Spleen (tissue), 7 donors: ENCODE measurements at regions not wholly inside any gene's neighbourhood (a gene's known extent, or its start where the extent isn't known, plus 50 kb on each side); places are given as distances from the start of the nearest gene placed in this dataset.

Experiments used
- CTCF ChIP-seq, 11 experiments: fragments of 200-600 bp in 7 of 11; fragments of 450-650 bp in 4 of 11; sonication (generic) in 4 of 11; IDR thresholded peaks in 8 of 11; conservative IDR thresholded peaks in 3 of 11; 1 replicate in 7 of 11; 2 replicates in 4 of 11; pipeline versions ENCODE4 v1.4.0 to v1.8.0; 2016 to 2021; ENCODE audit warnings: antibody characterized with exemption in 11 of 11, inconsistent platforms in 4 of 11, mild to moderate bottlenecking in 1 of 11
- POLR2A ChIP-seq, 3 donors: fragments of 450-650 bp; IDR thresholded peaks; one replicate each; pipeline ENCODE4 v1.5.1; 2017; ENCODE audit warnings: antibody characterized with exemption in 3 of 3, mild to moderate bottlenecking in 1 of 3
- POLR2AphosphoS5 ChIP-seq, 3 donors: sonication (generic); formaldehyde crosslinking; IDR thresholded peaks; one replicate each; pipeline ENCODE4 v1.5.1; 2017; ENCODE audit warnings: antibody characterized with exemption in 3 of 3
- donor health status: DM: no; HTN: no; CAD: no; lungs with moderate emphysema.
- donor health status: DM: no; HTN: no; CAD: no.
- donor health status: DM: no; HTN: no; CAD: no.

GRCh38 chr6:139613496-139613895 is 239.0 kb upstream of the CITED2 start:
- no peak for TF ChIP-seq POLR2A (IDR thresholded peaks at IDR 0.05)
- no peak for TF ChIP-seq POLR2AphosphoS5 (IDR thresholded peaks at IDR 0.05)
- TF ChIP-seq CTCF (IDR thresholded peaks at IDR 0.05 in 8 of 11, conservative IDR thresholded peaks at IDR 0.05 in 3 of 11), result no peak
